ENCODE measurements at regions not wholly inside any gene's neighbourhood (a gene's known extent, or its start where the extent isn't known, plus 50 kb on each side); places are given as distances from the start of the nearest gene placed in this dataset.

- H3K4me3 ChIP-seq (ENCODE audit: low read length), result no peak overlapping the region
- no peak overlapping the region for H3K4me2 ChIP-seq (ENCODE audit: low read depth, low read length, poor library complexity, severe bottlenecking)
- no peaks in the 10 kb centered on the region for H3K4me1 ChIP-seq (ENCODE audit: low read length)
- no peaks in the 10 kb centered on the region for H3K9me2 ChIP-seq (replicated peaks; ENCODE audit: insufficient read depth, low read length)
- H3K9ac ChIP-seq (ENCODE audit: low read length), result no peak overlapping the region
- no peak overlapping the region for H2AFZ ChIP-seq (ENCODE audit: low read length)
- H3K79me2 ChIP-seq (ENCODE audit: low read length), result no peaks in the 10 kb centered on the region
- DNase-seq, result no peak
- no peaks in the 10 kb centered on the region for H4K20me1 ChIP-seq (ENCODE audit: insufficient read depth, low read depth, low read length)
- H3K9me3 ChIP-seq (ENCODE audit: low read length), result no peaks in the 10 kb centered on the region
- H3K27ac ChIP-seq (ENCODE audit: low read length), result no peak overlapping the region
- no peaks in the 10 kb centered on the region for H3K27me3 ChIP-seq (ENCODE audit: low read length)
- no peaks in the 10 kb centered on the region for H3K36me3 ChIP-seq (ENCODE audit: insufficient read depth, low read length)
These were observed 101.2 kb upstream of the ALK start for GRCh38 chr2:30022444-30023071.

DNA sequence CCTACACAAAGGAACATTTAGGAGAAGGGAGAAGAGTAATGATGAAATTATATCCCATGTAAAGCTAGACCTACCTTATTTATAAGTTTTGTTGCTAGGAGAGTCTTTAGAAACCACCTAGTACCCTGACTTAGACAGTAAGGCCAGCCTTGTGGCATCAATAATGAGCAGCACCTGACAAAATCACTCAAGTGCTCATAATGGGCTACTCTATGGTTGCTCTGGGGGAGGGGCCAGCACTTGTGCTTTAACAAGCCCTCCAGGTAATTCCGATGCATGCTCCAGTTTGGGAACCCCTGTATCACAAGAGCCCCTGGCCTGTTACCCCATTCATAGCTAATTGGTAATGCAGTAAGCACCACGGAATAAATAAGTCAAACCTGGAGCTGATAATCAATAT, 102.9 kb upstream of the ALK start:
- Histone ChIP-seq H3K4me1 (ENCODE audit: low read length) (no peaks in the 10 kb centered on the region), H3K27ac (ENCODE audit: low read length) (no peak overlapping the region), H2AFZ (ENCODE audit: low read length) (no peak overlapping the region), H4K20me1 (ENCODE audit: insufficient read depth, low read depth, low read length) (no peaks in the 10 kb centered on the region), H3K36me3 (ENCODE audit: insufficient read depth, low read length) (no peaks in the 10 kb centered on the region), H3K27me3 (ENCODE audit: low read length) (no peaks in the 10 kb centered on the region), H3K4me3 (ENCODE audit: low read length) (no peak overlapping the region), H3K9me3 (ENCODE audit: low read length) (no peaks in the 10 kb centered on the region), H3K4me2 (ENCODE audit: low read depth, low read length, poor library complexity, severe bottlenecking) (no peak overlapping the region), H3K79me2 (ENCODE audit: low read length) (no peaks in the 10 kb centered on the region), H3K9ac (ENCODE audit: low read length) (no peak overlapping the region), H3K9me2 (replicated peaks; ENCODE audit: insufficient read depth, low read length) (no peaks in the 10 kb centered on the region)
- DNase-seq, result no peak

DNA sequence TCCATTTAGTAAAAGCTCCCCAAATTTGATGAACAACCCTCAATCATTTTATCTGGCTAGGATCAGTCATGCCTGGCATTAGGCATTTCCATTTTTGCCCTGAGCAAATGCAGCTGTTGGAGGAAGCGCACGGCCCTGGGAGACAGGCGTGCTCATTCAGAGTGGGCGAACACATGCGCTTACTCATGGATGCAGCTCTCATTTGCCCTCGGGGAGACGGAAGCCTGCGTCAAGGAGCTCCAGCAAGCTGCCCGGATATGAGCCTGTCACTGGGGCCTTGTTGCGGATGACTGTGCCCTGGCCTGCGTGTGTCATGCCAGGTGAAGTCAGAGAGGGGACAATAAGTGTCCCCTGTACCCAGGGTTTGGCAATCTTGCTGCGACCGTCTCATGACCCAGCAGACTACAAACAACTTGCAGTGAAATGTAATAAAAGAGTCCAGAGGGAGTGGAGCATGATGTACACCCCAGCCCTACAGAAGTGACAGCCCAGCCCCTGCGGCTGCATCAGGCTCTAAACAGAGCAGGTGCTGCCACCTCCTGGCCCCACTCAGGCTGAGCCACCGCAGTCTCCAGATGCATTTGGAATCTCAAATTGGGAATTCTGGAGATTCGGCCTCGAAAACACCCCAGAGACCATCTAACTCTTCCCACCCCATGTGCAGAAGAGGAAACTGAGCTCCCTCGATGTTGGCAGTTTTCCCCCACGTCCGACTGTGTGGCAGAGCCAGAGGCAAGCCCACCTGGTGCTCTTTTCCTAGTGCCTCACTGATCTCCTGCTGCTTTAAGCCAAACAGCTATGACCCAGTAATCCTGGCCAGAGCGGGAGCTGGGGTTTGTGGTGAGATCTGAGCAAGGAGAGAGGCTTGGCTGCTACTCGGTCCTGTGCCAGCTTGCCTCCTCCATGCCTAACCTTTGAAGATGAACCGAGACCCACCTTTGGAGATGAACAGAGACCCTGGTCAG, 105.0 kb upstream of the ALK start:
- H3K4me1 ChIP-seq (ENCODE audit: low read length), result no peaks in the 10 kb centered on the region
- no peaks in the 10 kb centered on the region for H3K27me3 ChIP-seq (ENCODE audit: low read length)
- no peaks in the 10 kb centered on the region for H3K36me3 ChIP-seq (ENCODE audit: insufficient read depth, low read length)
- H3K9me3 ChIP-seq (ENCODE audit: low read length), result no peaks in the 10 kb centered on the region
- no peak overlapping the region for H3K4me3 ChIP-seq (ENCODE audit: low read length)
- no peak overlapping the region for H3K27ac ChIP-seq (ENCODE audit: low read length)
- H2AFZ ChIP-seq (ENCODE audit: low read length), result no peak overlapping the region
- no peaks in the 10 kb centered on the region for H3K79me2 ChIP-seq (ENCODE audit: low read length)
- no peak overlapping the region for H3K9ac ChIP-seq (ENCODE audit: low read length)
- no peaks in the 10 kb centered on the region for H3K9me2 ChIP-seq (replicated peaks; ENCODE audit: insufficient read depth, low read length)
- peak; percentile 69 for DNase-seq
- H3K4me2 ChIP-seq (ENCODE audit: low read depth, low read length, poor library complexity, severe bottlenecking), result no peak overlapping the region
- H4K20me1 ChIP-seq (ENCODE audit: insufficient read depth, low read depth, low read length), result no peaks in the 10 kb centered on the region

DNA sequence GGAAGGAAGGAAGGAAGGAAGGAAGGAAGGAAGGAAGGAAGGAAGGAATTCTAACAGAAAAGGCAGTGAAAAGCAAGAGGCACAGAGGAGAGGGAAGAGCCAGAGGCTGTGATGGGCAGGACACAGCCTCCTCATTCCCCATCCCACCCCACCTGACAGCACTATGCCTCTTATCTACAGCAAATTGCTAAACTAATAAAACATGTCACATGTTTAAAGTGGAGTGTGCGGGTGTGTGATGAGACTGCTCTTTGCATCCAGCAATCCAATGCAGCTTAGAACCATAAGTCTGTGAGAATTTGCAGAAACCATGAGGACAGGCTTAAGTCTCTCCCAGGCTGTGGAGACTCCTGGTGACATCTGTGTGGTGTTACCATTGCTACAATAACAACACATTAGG, 108.4 kb upstream of the ALK start:
- no peaks in the 10 kb centered on the region for H3K36me3 ChIP-seq (ENCODE audit: insufficient read depth, low read length)
- H3K9me3 ChIP-seq (ENCODE audit: low read length), result no peaks in the 10 kb centered on the region
- no peaks in the 10 kb centered on the region for H3K27me3 ChIP-seq (ENCODE audit: low read length)
- no peaks in the 10 kb centered on the region for H3K9me2 ChIP-seq (replicated peaks; ENCODE audit: insufficient read depth, low read length)
- H3K4me1 ChIP-seq (ENCODE audit: low read length), result no peaks in the 10 kb centered on the region
- no peak overlapping the region for H3K4me3 ChIP-seq (ENCODE audit: low read length)
- no peak for DNase-seq
- H4K20me1 ChIP-seq (ENCODE audit: insufficient read depth, low read depth, low read length), result no peaks in the 10 kb centered on the region
- no peak overlapping the region for H2AFZ ChIP-seq (ENCODE audit: low read length)
- no peaks in the 10 kb centered on the region for H3K79me2 ChIP-seq (ENCODE audit: low read length)
- no peak overlapping the region for H3K9ac ChIP-seq (ENCODE audit: low read length)
- no peak overlapping the region for H3K27ac ChIP-seq (ENCODE audit: low read length)
- no peak overlapping the region for H3K4me2 ChIP-seq (ENCODE audit: low read depth, low read length, poor library complexity, severe bottlenecking)

DNA sequence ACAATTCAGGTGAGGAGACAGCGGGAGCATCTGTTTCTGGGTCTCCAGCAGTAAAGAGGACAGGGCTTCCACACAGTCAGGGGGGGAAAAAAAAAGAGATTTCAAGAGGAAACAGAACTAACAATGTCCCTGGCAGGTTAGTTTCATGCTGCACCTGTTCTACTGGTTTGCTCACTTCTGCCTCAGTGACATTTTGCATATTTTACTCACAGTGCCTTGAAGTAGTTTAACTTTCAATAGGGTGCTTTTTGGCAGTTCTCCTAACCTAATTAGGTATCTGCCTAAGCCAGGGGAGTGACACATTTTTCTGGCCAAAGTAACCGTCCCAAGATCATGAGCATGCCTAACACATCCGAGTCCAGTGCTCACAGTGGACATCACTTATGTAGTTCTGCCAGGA, 109.0 kb upstream of the ALK start:
- Histone ChIP-seq H2AFZ (ENCODE audit: low read length) (no peak overlapping the region), H3K79me2 (ENCODE audit: low read length) (no peaks in the 10 kb centered on the region), H3K9me3 (ENCODE audit: low read length) (no peaks in the 10 kb centered on the region), H3K4me2 (ENCODE audit: low read depth, low read length, poor library complexity, severe bottlenecking) (no peak overlapping the region), H3K4me3 (ENCODE audit: low read length) (no peak overlapping the region), H3K9ac (ENCODE audit: low read length) (no peak overlapping the region), H3K36me3 (ENCODE audit: insufficient read depth, low read length) (no peaks in the 10 kb centered on the region), H3K4me1 (ENCODE audit: low read length) (no peaks in the 10 kb centered on the region), H3K27me3 (ENCODE audit: low read length) (no peaks in the 10 kb centered on the region), H3K9me2 (replicated peaks; ENCODE audit: insufficient read depth, low read length) (no peaks in the 10 kb centered on the region), H4K20me1 (ENCODE audit: insufficient read depth, low read depth, low read length) (no peaks in the 10 kb centered on the region), H3K27ac (ENCODE audit: low read length) (no peak overlapping the region)
- DNase-seq, result no peak

- no peak overlapping the region for H3K4me3 ChIP-seq (ENCODE audit: low read length)
- H3K4me2 ChIP-seq (ENCODE audit: low read depth, low read length, poor library complexity, severe bottlenecking), result no peak overlapping the region
- no peaks in the 10 kb centered on the region for H3K36me3 ChIP-seq (ENCODE audit: insufficient read depth, low read length)
- DNase-seq, result no peak
- no peak overlapping the region for H3K9ac ChIP-seq (ENCODE audit: low read length)
- H2AFZ ChIP-seq (ENCODE audit: low read length), result no peak overlapping the region
- H4K20me1 ChIP-seq (ENCODE audit: insufficient read depth, low read depth, low read length), result no peaks in the 10 kb centered on the region
- H3K9me3 ChIP-seq (ENCODE audit: low read length), result no peaks in the 10 kb centered on the region
- no peaks in the 10 kb centered on the region for H3K27me3 ChIP-seq (ENCODE audit: low read length)
- H3K27ac ChIP-seq (ENCODE audit: low read length), result no peak overlapping the region
- H3K4me1 ChIP-seq (ENCODE audit: low read length), result no peaks in the 10 kb centered on the region
- no peaks in the 10 kb centered on the region for H3K9me2 ChIP-seq (replicated peaks; ENCODE audit: insufficient read depth, low read length)
- no peaks in the 10 kb centered on the region for H3K79me2 ChIP-seq (ENCODE audit: low read length)
These were observed 109.8 kb upstream of the ALK start for GRCh38 chr2:30031184-30031583.

DNA sequence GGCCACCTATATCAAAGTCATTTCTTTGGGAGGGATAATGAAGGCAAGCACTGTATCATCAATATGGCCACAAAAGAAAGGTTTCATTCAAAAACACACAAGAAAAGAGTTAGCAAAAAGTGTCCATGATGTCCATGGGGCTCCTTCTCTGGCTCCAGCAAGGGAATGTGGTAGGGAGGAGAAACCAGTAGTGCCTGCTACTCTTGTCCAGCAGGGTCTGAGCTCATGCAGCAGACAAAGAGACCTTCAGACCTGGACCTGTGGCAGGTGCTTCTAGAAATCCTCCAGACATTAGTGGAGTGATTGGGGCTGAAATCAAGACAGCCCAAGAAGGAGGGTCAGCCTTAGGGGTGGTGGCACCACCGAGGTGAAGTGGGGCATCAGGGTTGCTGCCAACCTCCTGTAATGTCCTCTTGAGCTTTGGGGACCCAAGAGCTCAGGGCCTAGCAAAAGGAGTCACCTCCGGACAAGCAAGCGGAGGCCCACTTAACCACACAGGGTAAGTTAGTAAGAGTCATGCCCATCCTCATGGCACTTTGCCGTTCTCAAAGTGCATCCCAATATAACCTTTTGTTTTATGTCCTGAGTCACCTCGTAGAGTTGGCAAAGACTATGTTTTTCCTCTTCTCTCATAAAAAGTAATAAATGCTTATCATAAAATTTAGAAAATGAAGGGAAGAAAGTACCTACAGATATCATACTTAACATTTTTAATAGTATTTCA, 112.6 kb upstream of the YPEL5 start:
- Histone ChIP-seq H3K27ac (ENCODE audit: low read length) (no peak overlapping the region), H3K36me3 (ENCODE audit: insufficient read depth, low read length) (no peaks in the 10 kb centered on the region)

DNA sequence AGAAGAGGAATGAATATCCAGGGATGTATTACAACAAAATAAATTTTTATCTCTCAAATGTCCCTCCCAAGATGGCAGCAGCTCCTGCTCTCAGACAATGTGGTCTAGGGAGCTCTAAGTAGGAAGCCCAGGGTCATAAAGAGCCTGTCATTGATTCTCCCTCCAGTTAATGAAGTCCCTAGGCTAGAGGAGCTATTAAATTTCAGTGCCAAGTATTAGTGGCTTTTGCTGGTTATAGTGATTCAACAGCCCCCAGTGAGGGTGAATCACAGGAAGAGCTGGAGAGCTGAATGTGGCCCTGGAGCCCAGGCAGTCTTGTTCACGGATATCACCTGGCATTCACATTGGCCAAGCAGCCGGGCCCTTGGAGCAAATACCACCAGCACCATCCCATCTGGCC, 109.8 kb upstream of the YPEL5 start:
- Histone ChIP-seq H3K4me2 (ENCODE audit: low read depth, low read length, poor library complexity, severe bottlenecking) (no peak overlapping the region), H3K4me1 (ENCODE audit: low read length) (no peaks in the 10 kb centered on the region), H3K79me2 (ENCODE audit: low read length) (no peaks in the 10 kb centered on the region), H3K9me2 (replicated peaks; ENCODE audit: insufficient read depth, low read length) (no peaks in the 10 kb centered on the region), H4K20me1 (ENCODE audit: insufficient read depth, low read depth, low read length) (no peaks in the 10 kb centered on the region), H3K4me3 (ENCODE audit: low read length) (no peak overlapping the region), H3K9me3 (ENCODE audit: low read length) (no peaks in the 10 kb centered on the region), H3K27me3 (ENCODE audit: low read length) (no peaks in the 10 kb centered on the region), H3K36me3 (ENCODE audit: insufficient read depth, low read length) (no peaks in the 10 kb centered on the region), H3K9ac (ENCODE audit: low read length) (no peak overlapping the region), H3K27ac (ENCODE audit: low read length) (no peak overlapping the region), H2AFZ (ENCODE audit: low read length) (no peak overlapping the region)
- no peak for DNase-seq

More for the DNA sequence above, 112.6 kb upstream of the YPEL5 start:
- DNase-seq, result no peak
- H3K9ac ChIP-seq (ENCODE audit: low read length), result no peak overlapping the region
- no peak overlapping the region for H3K4me2 ChIP-seq (ENCODE audit: low read depth, low read length, poor library complexity, severe bottlenecking)
- H3K9me2 ChIP-seq (replicated peaks; ENCODE audit: insufficient read depth, low read length), result no peaks in the 10 kb centered on the region
- no peaks in the 10 kb centered on the region for H3K4me1 ChIP-seq (ENCODE audit: low read length)
- H3K79me2 ChIP-seq (ENCODE audit: low read length), result no peaks in the 10 kb centered on the region
- H4K20me1 ChIP-seq (ENCODE audit: insufficient read depth, low read depth, low read length), result no peaks in the 10 kb centered on the region
- H3K27me3 ChIP-seq (ENCODE audit: low read length), result no peaks in the 10 kb centered on the region
- H3K4me3 ChIP-seq (ENCODE audit: low read length), result no peak overlapping the region
- no peak overlapping the region for H2AFZ ChIP-seq (ENCODE audit: low read length)
- no peaks in the 10 kb centered on the region for H3K9me3 ChIP-seq (ENCODE audit: low read length)

Measured in Karpas-422 (cell line).